ENCODE measurements at regions not wholly inside any gene's neighbourhood (a gene's known extent, or its start where the extent isn't known, plus 50 kb on each side); places are given as distances from the start of the nearest gene placed in this dataset.

- Histone ChIP-seq H3K4me1 (replicated peaks in 1 of 2; ENCODE audit: control insufficient read depth in 2 of 2, insufficient read depth in 2 of 2, low read length in 2 of 2) (no peaks in the 10 kb centered on the region), H3K9ac (ENCODE audit: insufficient read depth in 1 of 2, low read depth in 2 of 2, low read length in 2 of 2) (no peak overlapping the region), H3K27ac (ENCODE audit: extremely low read depth, low read depth, low read length) (no peak overlapping the region), H3K9me1 (ENCODE audit: control insufficient read depth, insufficient read depth, low read length) (no peaks in the 10 kb centered on the region), H3K27me3 (ENCODE audit: control insufficient read depth in 2 of 2, insufficient read depth in 2 of 2, low read length in 2 of 2) (no peaks in the 10 kb centered on the region), H3K4me3 (no peak overlapping the region), H3K9me3 (replicated peaks; ENCODE audit: control insufficient read depth, insufficient read depth, low read depth, low read length) (no peaks in the 10 kb centered on the region), H3K36me3 (ENCODE audit: control insufficient read depth, insufficient read depth, low read length) (no peaks in the 10 kb centered on the region), H3K4me2 (ENCODE audit: insufficient read depth, low read length) (no peak overlapping the region), H4K20me1 (replicated peaks; ENCODE audit: control insufficient read depth, insufficient read depth, low read length) (no peaks in the 10 kb centered on the region), H2AFZ (ENCODE audit: low read depth, low read length) (no peak overlapping the region), H3K79me2 (ENCODE audit: control insufficient read depth, insufficient read depth, low read length) (no peaks in the 10 kb centered on the region)
- TF ChIP-seq SPI1 (IDR thresholded peaks at IDR 0.05; ENCODE audit: borderline replicate concordance, low read depth, low read length), result no peak
- no peak for TF ChIP-seq MCM3 (IDR thresholded peaks at IDR 0.05)
- no peak for TF ChIP-seq ZBTB11 (CRISPR knock-in tag; IDR thresholded peaks at IDR 0.05)
- TF ChIP-seq ZNF41 (CRISPR knock-in tag; conservative IDR thresholded peaks at IDR 0.05), result no peak
- no peak for TF ChIP-seq CBX3 (IDR thresholded peaks at IDR 0.05; ENCODE audit: borderline replicate concordance in 1 of 2, low read length in 2 of 2)
- TF ChIP-seq ZNF445 (CRISPR knock-in tag; IDR thresholded peaks at IDR 0.05; ENCODE audit: low read depth), result no peak
- TF ChIP-seq CBFB (CRISPR knock-in tag; IDR thresholded peaks at IDR 0.05), result no peak
- no peak for TF ChIP-seq MAFF (IDR thresholded peaks at IDR 0.05; ENCODE audit: low read length)
- no peak for TF ChIP-seq HEY1 (CRISPR knock-in tag; IDR thresholded peaks at IDR 0.05; ENCODE audit: borderline replicate concordance)
- no peak for TF ChIP-seq ZKSCAN1 (IDR thresholded peaks at IDR 0.05; ENCODE audit: low read depth, low read length)
- TF ChIP-seq U2AF2 (optimal IDR thresholded peaks at IDR 0.05; ENCODE audit: low read depth, low read length), result no peak
- ChIA-PET POLR2A (no interaction called here), CTCF (ENCODE audit: low intra/inter-chr PET ratio) (no interaction called here)
- FAIRE-seq, result no peak
- no TSS peak for BruUV-seq (replicated peaks)
- DNase-seq (ENCODE audit: extremely low read depth in 1 of 4, low spot score in 3 of 4), result no peak
- in situ Hi-C loops (cut with MboI), result no loop called here
- WGBS (ENCODE audit: insufficient coverage, low coverage, missing lambda C conversion rate), result 0% methylated on average over 4 of the region's 4 CpGs
- ATAC-seq, result no peak
- intact Hi-C loops (cut with micrococcal nuclease), result no loop called here
Observed at GRCh38 chr3:190193210-190193609, 72.5 kb upstream of the P3H2 start.

Data from K562 (cell line).